ENCODE measurements at regions not wholly inside any gene's neighbourhood (a gene's known extent, or its start where the extent isn't known, plus 50 kb on each side); places are given as distances from the start of the nearest gene placed in this dataset.

GRCh38 chr9:110101531-110102161, 106.3 kb downstream of the C9orf152 start:
- H3K27me3 ChIP-seq: no peaks in the 10 kb centered on the region
- ATAC-seq (no peak), DNase-seq (peak in 1 of 4 donors; percentile 67)
- no peaks in the 10 kb centered on the region for H3K36me3 ChIP-seq
- H3K27ac ChIP-seq: peak overlapping the region in 1 of 2 donors; percentile 1
- peaks cover 21 to 59% of the 10 kb centered on the region in 2 donors for H3K4me1 ChIP-seq
- no peak for TF ChIP-seq CTCF (IDR thresholded peaks at IDR 0.05)
- no peak overlapping the region for H3K4me3 ChIP-seq
- H3K9me3 ChIP-seq: no peaks in the 10 kb centered on the region
- intact Hi-C loops (cut with DNase I): no loop called here

GRCh38 chr9:110103257-110103656, 104.7 kb downstream of the C9orf152 start:
- H3K27ac ChIP-seq: peak overlapping the region in 1 of 2 donors; percentile 7
- intact Hi-C loops (cut with DNase I): no loop called here
- H3K4me1 ChIP-seq: peaks cover 21 to 70% of the 10 kb centered on the region in 2 donors
- DNase-seq (no peak), ATAC-seq (peak; percentile 81)
- no peak for TF ChIP-seq CTCF (IDR thresholded peaks at IDR 0.05)
- H3K36me3 ChIP-seq: no peaks in the 10 kb centered on the region
- H3K27me3 ChIP-seq: no peaks in the 10 kb centered on the region
- no peak overlapping the region for H3K4me3 ChIP-seq
- H3K9me3 ChIP-seq: no peaks in the 10 kb centered on the region

- Histone ChIP-seq H3K27me3 (no peaks in the 10 kb centered on the region), H3K27ac (peak overlapping the region; percentile 13 to 16), H3K4me3 (no peak overlapping the region), H3K4me1 (peaks cover 14 to 59% of the 10 kb centered on the region in 2 donors), H3K9me3 (no peaks in the 10 kb centered on the region), H3K36me3 (no peaks in the 10 kb centered on the region)
- intact Hi-C loops (cut with DNase I): no loop called here
- DNase-seq (no peak), ATAC-seq (peak; percentile 48)
- TF ChIP-seq CTCF (IDR thresholded peaks at IDR 0.05): no peak
Observed at GRCh38 chr9:110104261-110104809, 103.6 kb downstream of the C9orf152 start.

GRCh38 chr9:110105107-110105506, 102.9 kb downstream of the C9orf152 start:
- no peak overlapping the region for H3K27ac ChIP-seq

More at GRCh38 chr9:110105107-110105506, 102.9 kb downstream of the C9orf152 start:
- H3K36me3 ChIP-seq: no peaks in the 10 kb centered on the region
- no peak overlapping the region for H3K4me3 ChIP-seq
- ATAC-seq (peak; percentile 14), DNase-seq (peak in 1 of 4 donors; percentile 61)
- no peaks in the 10 kb centered on the region for H3K27me3 ChIP-seq
- no peaks in the 10 kb centered on the region for H3K9me3 ChIP-seq
- intact Hi-C loops (cut with DNase I): no loop called here
- peaks cover 14 to 56% of the 10 kb centered on the region in 2 donors for H3K4me1 ChIP-seq
- TF ChIP-seq CTCF (IDR thresholded peaks at IDR 0.05): no peak

Data from left lung (tissue), 4 donors.